Adipocyte (in vitro differentiated cells): ENCODE measurements at regions not wholly inside any gene's neighbourhood (a gene's known extent, or its start where the extent isn't known, plus 50 kb on each side); places are given as distances from the start of the nearest gene placed in this dataset.
"Not testable (repeated sequence)": the region's sequence is repeated elsewhere in the genome, so short reads cannot be mapped to it uniquely, and the experiment has no call there.

ENCODE experiments used
- DNase-seq: peaks from one replicate; pipeline ENCODE4 v3.0.0-alpha.2; 2015; ENCODE audit warnings: low read depth
- H3K27me3 ChIP-seq: replicated peaks from 2 replicates; pipeline ENCODE4 v1.7.0; 2013; ENCODE audit warnings: mild to moderate bottlenecking, low read length, moderate library complexity; ENCODE audit not compliant: control insufficient read depth, insufficient read depth
- H3K36me3 ChIP-seq: 2 replicates; pipeline ENCODE4 v1.7.0; 2013; ENCODE audit warnings: low read length, mild to moderate bottlenecking, moderate library complexity; ENCODE audit not compliant: control insufficient read depth, insufficient read depth, severe bottlenecking
- H3K4me1 ChIP-seq: 2 replicates; pipeline ENCODE4 v1.7.0; 2013; ENCODE audit warnings: mild to moderate bottlenecking, low read length, moderate library complexity; ENCODE audit not compliant: control insufficient read depth, insufficient read depth
- H3K4me3 ChIP-seq: 2 replicates; pipeline ENCODE4 v1.7.0; 2013; ENCODE audit warnings: mild to moderate bottlenecking, low read length, moderate library complexity
- H3K9ac ChIP-seq: 2 replicates; pipeline ENCODE4 v1.7.0; 2013; ENCODE audit warnings: mild to moderate bottlenecking, low read length, moderate library complexity
- H3K9me3 ChIP-seq: 2 replicates; pipeline ENCODE4 v1.7.0; 2013; ENCODE audit warnings: mild to moderate bottlenecking, low read length, moderate library complexity; ENCODE audit not compliant: control insufficient read depth

- H3K4me1 ChIP-seq, H3K36me3 ChIP-seq, H3K4me3 ChIP-seq, H3K27me3 ChIP-seq, DNase-seq, H3K9ac ChIP-seq: not testable (repeated sequence)
- peaks cover 20% of the 10 kb centered on the region for H3K9me3 ChIP-seq
Measured at GRCh38 chr1:229742614-229743013, 116.6 kb downstream of the URB2 start.

DNA sequence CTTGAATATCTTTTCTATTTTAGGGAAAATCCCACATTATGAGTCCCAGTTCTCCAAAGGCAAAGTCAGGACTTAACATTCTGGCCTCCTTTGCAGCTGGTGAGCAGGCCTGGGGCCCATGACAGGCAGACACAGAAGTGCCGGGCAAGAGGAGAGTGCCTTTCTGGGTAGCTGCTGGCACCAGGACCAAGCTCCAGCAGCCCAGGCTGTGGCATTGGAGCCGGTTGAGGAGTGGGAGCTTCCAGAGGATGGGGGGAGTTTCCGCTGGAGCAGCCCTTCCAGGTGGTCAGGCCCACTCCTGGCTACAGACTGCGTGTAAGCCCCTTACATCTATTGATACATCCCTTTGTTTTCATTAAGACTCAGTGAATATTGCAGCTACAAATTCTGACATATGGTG lies 123.9 kb downstream of the URB2 start:
- no peak overlapping the region for H3K4me3 ChIP-seq
- no peaks in the 10 kb centered on the region for H3K27me3 ChIP-seq
- H3K9ac ChIP-seq: no peak overlapping the region
- DNase-seq: no peak
- H3K9me3 ChIP-seq: no peaks in the 10 kb centered on the region
- H3K36me3 ChIP-seq: no peaks in the 10 kb centered on the region
- H3K4me1 ChIP-seq: no peaks in the 10 kb centered on the region

GRCh38 chr1:229751610-229752009 lies 125.6 kb downstream of the URB2 start:
- H3K36me3 ChIP-seq: no peaks in the 10 kb centered on the region
- no peaks in the 10 kb centered on the region for H3K4me1 ChIP-seq
- no peaks in the 10 kb centered on the region for H3K27me3 ChIP-seq
- no peak overlapping the region for H3K9ac ChIP-seq
- no peaks in the 10 kb centered on the region for H3K9me3 ChIP-seq
- DNase-seq: no peak
- H3K4me3 ChIP-seq: no peak overlapping the region

DNA sequence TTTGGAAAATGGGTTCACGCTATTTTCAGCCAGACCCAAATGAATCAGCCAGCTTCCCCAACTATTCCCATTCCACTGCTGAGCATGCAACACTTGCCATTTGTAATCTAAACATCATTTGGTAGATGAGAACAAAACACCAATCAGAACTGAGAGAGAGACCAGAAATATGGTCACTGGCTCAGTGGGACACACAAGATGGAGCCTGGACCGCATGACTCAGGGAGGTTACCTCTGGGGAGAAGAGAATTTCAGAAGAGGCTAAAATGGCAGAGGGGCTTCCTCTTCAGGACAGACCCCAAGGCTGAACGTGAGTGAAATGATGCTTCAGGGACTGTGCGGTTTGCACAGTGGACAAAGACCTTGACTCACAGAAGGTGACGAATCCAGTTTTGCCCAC lies 126.6 kb downstream of the URB2 start:
- Histone ChIP-seq H3K27me3 (no peaks in the 10 kb centered on the region), H3K4me3 (no peak overlapping the region), H3K4me1 (no peaks in the 10 kb centered on the region), H3K9ac (no peak overlapping the region), H3K36me3 (no peaks in the 10 kb centered on the region), H3K9me3 (peaks cover 10% of the 10 kb centered on the region)
- no peak for DNase-seq

DNA sequence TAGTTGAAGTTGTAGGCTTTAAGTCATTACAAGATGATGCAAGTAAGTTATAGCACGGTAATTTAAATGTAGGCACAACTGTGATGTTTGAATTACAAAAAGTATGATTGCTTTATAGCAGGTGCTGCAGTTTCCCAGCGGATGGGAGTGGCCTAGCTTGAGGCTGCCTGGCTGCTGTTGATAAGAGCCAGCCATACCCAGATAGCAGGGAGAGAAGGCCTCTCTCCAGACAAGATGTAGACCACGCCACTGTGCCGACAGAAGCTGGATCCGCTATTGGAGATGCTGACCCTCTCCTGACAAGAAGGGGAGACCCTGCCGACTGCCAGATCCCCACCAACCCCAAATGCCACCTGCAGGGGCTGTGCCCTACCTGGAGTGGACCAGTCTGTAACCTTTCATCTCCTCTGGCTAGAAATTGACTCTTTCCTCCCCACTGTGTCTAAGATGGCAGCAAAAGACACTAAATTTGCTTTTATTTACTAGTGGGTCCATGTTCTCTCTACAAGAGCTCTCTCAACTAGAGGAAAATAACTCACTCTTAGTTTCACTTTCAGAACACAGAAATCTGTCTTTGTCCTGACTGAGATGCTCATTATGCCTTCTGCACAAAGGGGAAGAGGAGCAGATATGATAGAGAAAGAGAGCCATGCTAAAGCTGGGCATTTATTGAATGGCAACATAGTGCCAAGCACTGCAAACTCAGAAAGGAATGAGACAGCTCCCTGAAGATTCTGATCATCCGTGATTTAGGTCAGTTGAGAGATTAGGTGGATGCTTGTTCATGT lies 127.9 kb downstream of the URB2 start:
- no peaks in the 10 kb centered on the region for H3K4me1 ChIP-seq
- H3K27me3 ChIP-seq: no peaks in the 10 kb centered on the region
- H3K4me3 ChIP-seq: no peak overlapping the region
- peaks cover 11% of the 10 kb centered on the region for H3K9me3 ChIP-seq
- H3K9ac ChIP-seq: no peak overlapping the region
- H3K36me3 ChIP-seq: no peaks in the 10 kb centered on the region
- DNase-seq: no peak

DNA sequence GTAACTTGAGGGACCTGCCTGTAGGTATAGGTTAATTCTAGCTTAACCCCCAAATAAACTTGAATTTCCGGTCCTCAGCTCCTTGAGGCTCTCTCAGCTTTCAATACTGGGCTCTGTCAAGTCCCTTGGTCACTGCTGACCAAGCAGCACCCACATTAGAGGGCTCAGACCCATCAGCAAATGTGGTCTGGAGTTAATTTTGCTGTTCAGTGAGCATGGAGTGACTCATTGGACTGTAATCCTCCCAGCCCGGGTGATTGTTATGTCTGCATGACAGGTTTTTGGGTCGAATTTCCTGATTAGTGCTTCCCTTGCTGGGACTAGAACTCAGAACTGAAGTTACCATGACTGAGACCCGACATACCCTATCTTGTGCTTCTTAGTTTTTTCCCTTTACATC lies 130.6 kb downstream of the URB2 start:
- Histone ChIP-seq H3K27me3 (no peaks in the 10 kb centered on the region), H3K36me3 (no peaks in the 10 kb centered on the region), H3K9me3 (peaks cover 11% of the 10 kb centered on the region), H3K9ac (no peak overlapping the region), H3K4me3 (no peak overlapping the region), H3K4me1 (no peaks in the 10 kb centered on the region)
- peak; percentile 36 for DNase-seq

DNA sequence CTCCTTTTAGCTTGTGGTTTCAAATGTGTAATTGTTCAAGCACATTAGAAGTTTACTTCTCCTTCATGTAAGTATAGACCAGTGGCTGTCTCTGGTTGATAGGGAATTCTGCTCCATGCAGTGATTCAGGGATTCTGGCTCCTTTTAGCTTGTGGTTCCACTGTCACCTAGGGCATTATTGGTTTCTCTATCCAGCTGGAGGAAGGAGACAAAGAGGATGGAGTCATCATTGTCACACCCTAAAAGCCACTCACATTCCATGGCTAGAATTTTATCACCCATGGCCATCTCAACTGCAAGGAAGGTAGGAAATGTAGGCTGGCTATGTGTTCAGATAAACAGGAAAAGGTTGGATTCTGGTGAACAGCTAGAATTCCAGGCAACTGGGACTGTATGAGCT lies 131.2 kb downstream of the URB2 start:
- Histone ChIP-seq H3K9me3 (peaks cover 11% of the 10 kb centered on the region), H3K9ac (no peak overlapping the region), H3K4me3 (no peak overlapping the region), H3K27me3 (no peaks in the 10 kb centered on the region), H3K36me3 (no peaks in the 10 kb centered on the region), H3K4me1 (no peaks in the 10 kb centered on the region)
- no peak for DNase-seq

DNA sequence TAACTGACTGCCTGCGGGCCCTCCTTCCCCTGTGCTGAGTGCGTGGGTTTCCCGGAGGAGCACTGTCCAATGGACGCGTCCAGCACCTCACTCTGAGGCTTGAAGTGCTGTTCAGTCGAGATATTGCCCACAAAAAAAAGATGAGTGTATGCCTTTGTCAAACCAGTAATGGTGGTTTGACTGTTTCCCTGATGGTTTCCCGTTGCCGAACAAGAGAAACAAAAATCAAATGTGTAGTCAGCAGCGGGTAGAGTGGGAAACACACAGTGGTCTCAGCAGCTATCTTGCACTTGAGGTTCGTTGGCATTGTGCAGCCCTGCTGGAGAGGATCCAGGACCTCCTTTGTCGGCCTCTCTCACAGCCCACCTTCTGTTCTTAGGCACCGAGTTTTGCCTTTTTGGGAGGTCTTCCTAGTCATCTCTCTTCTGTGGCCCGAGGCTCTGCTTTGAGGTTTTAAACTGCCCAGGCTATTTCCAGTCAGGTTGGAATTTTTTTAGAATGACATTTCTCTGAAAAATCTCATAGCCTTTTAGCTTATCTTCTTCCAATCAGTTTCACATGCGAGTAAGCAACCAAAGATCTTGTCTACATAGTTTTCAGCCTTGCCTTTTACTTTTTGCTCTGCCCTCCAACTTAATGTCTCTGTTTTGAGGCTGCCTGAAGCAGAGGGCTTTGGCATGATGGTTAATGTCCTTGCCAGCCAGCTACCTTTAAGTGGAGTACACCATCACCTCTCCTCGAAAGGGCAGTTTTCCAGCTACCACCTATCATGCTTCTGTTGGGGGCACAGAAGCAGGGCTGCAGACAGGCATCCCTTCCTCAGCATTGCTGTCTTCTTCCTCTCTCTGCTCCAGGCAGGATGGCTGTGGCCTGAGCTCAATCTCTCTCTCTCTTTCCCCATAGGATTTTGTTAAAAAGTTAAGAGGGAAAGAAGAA lies 132.3 kb downstream of the URB2 start:
- no peaks in the 10 kb centered on the region for H3K36me3 ChIP-seq
- peaks cover 4% of the 10 kb centered on the region for H3K27me3 ChIP-seq
- H3K4me3 ChIP-seq: no peak overlapping the region
- no peaks in the 10 kb centered on the region for H3K4me1 ChIP-seq
- no peak overlapping the region for H3K9ac ChIP-seq
- peak; percentile 20 for DNase-seq
- H3K9me3 ChIP-seq: peaks cover 11% of the 10 kb centered on the region

DNA sequence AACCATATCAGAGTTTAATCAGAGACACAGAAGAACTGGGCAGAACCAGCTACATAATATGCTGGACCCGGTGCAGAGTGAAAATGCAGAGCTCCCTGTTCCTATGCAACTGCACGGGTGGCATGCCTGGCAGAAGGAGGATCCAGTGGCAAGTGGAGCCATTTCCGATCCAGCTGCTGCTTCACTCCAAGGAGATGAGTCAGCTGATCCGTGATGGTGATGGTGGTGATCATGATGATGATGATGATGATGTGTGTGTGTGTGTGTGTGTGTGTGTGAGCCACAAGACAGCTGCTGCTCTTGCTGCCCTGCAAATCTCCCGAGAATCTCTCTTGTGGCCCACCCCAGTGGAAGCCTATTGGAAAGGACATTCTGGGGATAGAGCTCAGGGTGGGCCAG lies 133.0 kb downstream of the URB2 start:
- Histone ChIP-seq H3K4me1 (no peaks in the 10 kb centered on the region), H3K9me3 (peaks cover 11% of the 10 kb centered on the region), H3K4me3 (no peak overlapping the region), H3K36me3 (no peaks in the 10 kb centered on the region), H3K27me3 (peaks cover 4% of the 10 kb centered on the region), H3K9ac (no peak overlapping the region)
- DNase-seq: peak; percentile 9

DNA sequence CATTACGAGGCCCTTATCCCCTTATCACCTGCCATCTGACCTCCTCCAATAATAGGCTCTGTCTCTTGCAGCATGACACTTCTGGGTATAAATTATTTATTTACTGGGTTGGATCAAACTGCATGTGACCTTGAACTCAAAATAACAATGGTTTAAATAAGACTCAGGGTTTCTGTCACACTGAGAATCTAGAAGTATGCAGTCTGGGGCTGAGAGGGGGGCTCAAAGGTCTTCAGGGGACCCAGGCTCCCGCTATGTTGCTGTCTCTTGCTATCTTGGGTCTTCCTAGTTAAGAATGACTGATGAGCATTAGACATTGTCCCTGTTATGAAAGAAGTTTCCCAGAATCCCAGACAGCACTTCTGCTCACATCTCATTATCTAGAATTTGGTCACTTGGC lies 133.5 kb downstream of the URB2 start:
- peaks cover 4% of the 10 kb centered on the region for H3K27me3 ChIP-seq
- H3K4me1 ChIP-seq: no peaks in the 10 kb centered on the region
- no peaks in the 10 kb centered on the region for H3K36me3 ChIP-seq
- no peak for DNase-seq
- no peak overlapping the region for H3K9ac ChIP-seq
- H3K9me3 ChIP-seq: peaks cover 11% of the 10 kb centered on the region
- H3K4me3 ChIP-seq: no peak overlapping the region

DNA sequence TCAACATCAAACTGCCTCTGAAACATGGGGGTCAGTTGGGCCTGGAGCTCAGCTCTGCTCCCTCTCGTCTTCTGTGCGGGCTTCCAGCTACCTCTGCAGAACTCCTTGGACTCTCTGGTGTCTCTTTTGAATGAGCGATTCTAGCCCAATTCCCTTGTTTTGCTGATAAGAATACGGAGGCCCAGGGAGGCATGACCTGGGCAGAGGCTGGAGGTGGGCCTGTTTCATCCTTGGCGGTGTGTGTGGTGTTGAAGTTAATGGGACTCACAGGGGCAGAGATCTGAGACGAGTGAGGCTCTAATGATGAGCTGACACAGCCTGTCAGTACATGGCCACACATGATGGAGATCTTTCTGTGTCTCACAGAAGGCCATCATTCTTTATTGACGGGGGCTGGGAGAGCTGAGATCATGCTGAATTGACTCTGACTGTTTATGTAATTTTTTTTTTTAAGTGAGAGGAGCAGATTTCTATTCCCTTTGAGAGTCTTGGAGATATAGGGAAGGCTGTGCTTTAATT lies 134.5 kb downstream of the URB2 start:
- Histone ChIP-seq H3K4me3 (no peak overlapping the region), H3K36me3 (no peaks in the 10 kb centered on the region), H3K4me1 (no peaks in the 10 kb centered on the region), H3K9ac (no peak overlapping the region), H3K27me3 (peaks cover 4% of the 10 kb centered on the region), H3K9me3 (peaks cover 12% of the 10 kb centered on the region)
- DNase-seq: no peak
